Liver (tissue), 8 donors: ENCODE measurements at regions not wholly inside any gene's neighbourhood (a gene's known extent, or its start where the extent isn't known, plus 50 kb on each side); places are given as distances from the start of the nearest gene placed in this dataset.

Experiments
- DNase-seq: peaks from one replicate; pipeline ENCODE4 v3.0.0-alpha.2; 2017; ENCODE audit warnings: low spot score
- H3K27ac ChIP-seq, 2 donors: one replicate each; pipeline ENCODE4 v1.7.0; 2013; ENCODE audit warnings: inconsistent platforms in 2 of 2, low read length in 2 of 2, control low read depth in 1 of 2, low read depth in 1 of 2, mild to moderate bottlenecking in 1 of 2
- H3K27me3 ChIP-seq, 4 donors: one replicate each; pipeline versions ENCODE4 v1.6.1 to v1.7.0; 2013; ENCODE audit warnings: low read length in 3 of 4, inconsistent platforms in 1 of 4, mild to moderate bottlenecking in 1 of 4, moderate library complexity in 1 of 4; ENCODE audit not compliant: control insufficient read depth in 4 of 4, insufficient read depth in 4 of 4
- H3K36me3 ChIP-seq, 4 donors: one replicate each; pipeline versions ENCODE4 v1.6.1 to v1.7.0; 2013; ENCODE audit warnings: low read length in 3 of 4, mild to moderate bottlenecking in 3 of 4, low read depth in 1 of 4, moderate library complexity in 1 of 4; ENCODE audit not compliant: control insufficient read depth in 4 of 4, insufficient read depth in 3 of 4
- H3K4me1 ChIP-seq, 4 donors: one replicate each; pipeline versions ENCODE4 v1.6.1 to v1.7.0; 2013; ENCODE audit warnings: low read length in 3 of 4, mild to moderate bottlenecking in 3 of 4, moderate library complexity in 1 of 4; ENCODE audit not compliant: control insufficient read depth in 4 of 4, insufficient read depth in 4 of 4
- H3K4me3 ChIP-seq, 3 donors: one replicate each; pipeline versions ENCODE4 v1.6.1 to v1.7.0; 2013; ENCODE audit warnings: low read length in 3 of 3, control low read depth in 1 of 3, low read depth in 1 of 3, mild to moderate bottlenecking in 1 of 3
- H3K9ac ChIP-seq, 2 donors: one replicate each; pipeline ENCODE4 v1.7.0; 2013; ENCODE audit warnings: low read length in 2 of 2, mild to moderate bottlenecking in 2 of 2, moderate library complexity in 2 of 2, control low read depth in 1 of 2, low read depth in 1 of 2
- H3K9me3 ChIP-seq, 4 donors: one replicate each; pipeline versions ENCODE4 v1.6.1 to v1.7.0; 2013; ENCODE audit warnings: low read length in 3 of 4; ENCODE audit not compliant: control insufficient read depth in 4 of 4
- ATF3 ChIP-seq: IDR thresholded peaks from 2 replicates; pipeline ENCODE4 v1.6.1; 2016; ENCODE audit warnings: antibody characterized with exemption
- CTCF ChIP-seq: fragments of 150-350 bp; IDR thresholded peaks from 2 replicates; pipeline ENCODE4 v1.5.1; 2017; ENCODE audit warnings: improper control_type of control experiment, low read depth, low read length; ENCODE audit not compliant: missing input control
- EGR1 ChIP-seq, 2 donors: IDR thresholded peaks; 2 replicates each; pipeline ENCODE4 v1.6.1; 2016 to 2018; ENCODE audit warnings: antibody characterized with exemption in 2 of 2, low read depth in 2 of 2
- FOXA1 ChIP-seq: IDR thresholded peaks from 2 replicates; pipeline ENCODE4 v1.6.1; 2016; ENCODE audit warnings: antibody characterized with exemption
- GABPA ChIP-seq, 2 donors: IDR thresholded peaks in 1 of 2; conservative IDR thresholded peaks in 1 of 2; 2 replicates each; pipeline ENCODE4 v1.6.1; 2016; ENCODE audit warnings: antibody characterized with exemption in 2 of 2, mild to moderate bottlenecking in 1 of 2, moderate library complexity in 1 of 2
- HNF4A ChIP-seq, 2 donors: conservative IDR thresholded peaks; 2 replicates each; pipeline ENCODE4 v1.6.1; 2016; ENCODE audit warnings: antibody characterized with exemption in 2 of 2, mild to moderate bottlenecking in 2 of 2
- HNF4G ChIP-seq: IDR thresholded peaks from 2 replicates; pipeline ENCODE4 v1.6.1; 2016; ENCODE audit warnings: antibody characterized with exemption
- JUND ChIP-seq, 2 donors: IDR thresholded peaks; 2 replicates each; pipeline ENCODE4 v1.6.1; 2016; ENCODE audit warnings: antibody characterized with exemption in 2 of 2
- MAX ChIP-seq: IDR thresholded peaks from 2 replicates; pipeline ENCODE4 v1.6.1; 2016; ENCODE audit warnings: antibody characterized with exemption
- RAD21 ChIP-seq, 2 donors: IDR thresholded peaks; 2 replicates each; pipeline ENCODE4 v1.6.1; 2016; ENCODE audit warnings: antibody characterized with exemption in 2 of 2, mild to moderate bottlenecking in 2 of 2
- RXRA ChIP-seq, 2 donors: IDR thresholded peaks; 2 replicates each; pipeline ENCODE4 v1.6.1; 2017 to 2018; ENCODE audit warnings: antibody characterized with exemption in 2 of 2, mild to moderate bottlenecking in 1 of 2
- SP1 ChIP-seq: IDR thresholded peaks from 2 replicates; pipeline ENCODE4 v1.6.1; 2018; ENCODE audit warnings: antibody characterized with exemption, mild to moderate bottlenecking
- TAF1 ChIP-seq: conservative IDR thresholded peaks from 2 replicates; pipeline ENCODE4 v1.6.1; 2016; ENCODE audit warnings: antibody characterized with exemption, mild to moderate bottlenecking
- YY1 ChIP-seq: IDR thresholded peaks from 2 replicates; pipeline ENCODE4 v1.6.1; 2016; ENCODE audit warnings: antibody characterized with exemption, mild to moderate bottlenecking
- WGBS: extraction: QIAGEN DNeasy Blood & Tissue Kit; methylation state at CpG from one replicate; pipeline ENCODE4 v1.1.7; 2013; 5-methylcytosine and 5-hydroxymethylcytosine counted together
- TF ChIP-seq, protein P1 (sequence below): IDR thresholded peaks from 2 replicates; pipeline ENCODE4 v1.6.1; 2016; ENCODE audit warnings: antibody characterized with exemption, mild to moderate bottlenecking
- TF ChIP-seq, protein P2 (sequence below): IDR thresholded peaks from 2 replicates; pipeline ENCODE4 v1.6.1; 2016; ENCODE audit warnings: antibody characterized with exemption
- donor health status: healthy.
- donor health status: healthy.
- donor health status: healthy.
- donor health status: healthy.
- donor health status: healthy.

DNA sequence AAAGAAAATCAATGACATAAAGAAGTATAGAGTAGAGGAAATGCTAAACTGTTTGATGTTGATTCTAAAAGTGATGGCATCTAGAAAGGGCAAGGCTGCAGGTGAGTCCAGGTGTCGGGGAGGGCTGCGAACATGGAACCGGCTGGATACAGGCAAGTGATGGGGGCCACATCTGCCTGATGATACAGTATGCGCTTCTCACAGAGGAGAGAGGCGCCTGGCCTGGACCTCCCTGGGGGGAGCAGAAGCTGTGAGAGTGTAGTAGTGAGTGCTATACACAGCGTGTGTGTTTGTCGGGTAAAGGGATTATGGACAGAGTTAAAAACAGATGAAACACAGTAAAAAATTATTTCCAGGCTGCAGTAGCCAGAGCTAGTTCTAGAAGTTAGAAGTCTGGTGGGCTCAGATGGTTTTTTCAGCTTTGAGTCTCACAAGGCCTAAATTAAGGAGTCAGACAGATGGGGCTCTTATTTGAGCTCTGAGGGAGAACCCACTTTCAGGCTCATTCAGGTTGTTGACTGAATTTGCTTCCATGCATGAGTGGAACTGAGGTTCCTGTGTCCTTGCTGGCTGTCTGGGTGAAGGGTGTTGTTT is 195.8 kb upstream of the ARG1 start:
- Histone ChIP-seq H3K9ac (no peak overlapping the region), H3K36me3 (no peaks in the 10 kb centered on the region), H3K4me3 (no peak overlapping the region), H3K27me3 (no peaks in the 10 kb centered on the region), H3K9me3 (no peaks in the 10 kb centered on the region), H3K27ac (no peak overlapping the region), H3K4me1 (no peaks in the 10 kb centered on the region)
- 96% methylated on average over 7 of the region's 7 CpGs for WGBS
- TF ChIP-seq GABPA (IDR thresholded peaks at IDR 0.05 in 1 of 2, conservative IDR thresholded peaks at IDR 0.05 in 1 of 2) = no peak
- TF ChIP-seq FOXA1 = no peak
- TF ChIP-seq, protein P1, sequence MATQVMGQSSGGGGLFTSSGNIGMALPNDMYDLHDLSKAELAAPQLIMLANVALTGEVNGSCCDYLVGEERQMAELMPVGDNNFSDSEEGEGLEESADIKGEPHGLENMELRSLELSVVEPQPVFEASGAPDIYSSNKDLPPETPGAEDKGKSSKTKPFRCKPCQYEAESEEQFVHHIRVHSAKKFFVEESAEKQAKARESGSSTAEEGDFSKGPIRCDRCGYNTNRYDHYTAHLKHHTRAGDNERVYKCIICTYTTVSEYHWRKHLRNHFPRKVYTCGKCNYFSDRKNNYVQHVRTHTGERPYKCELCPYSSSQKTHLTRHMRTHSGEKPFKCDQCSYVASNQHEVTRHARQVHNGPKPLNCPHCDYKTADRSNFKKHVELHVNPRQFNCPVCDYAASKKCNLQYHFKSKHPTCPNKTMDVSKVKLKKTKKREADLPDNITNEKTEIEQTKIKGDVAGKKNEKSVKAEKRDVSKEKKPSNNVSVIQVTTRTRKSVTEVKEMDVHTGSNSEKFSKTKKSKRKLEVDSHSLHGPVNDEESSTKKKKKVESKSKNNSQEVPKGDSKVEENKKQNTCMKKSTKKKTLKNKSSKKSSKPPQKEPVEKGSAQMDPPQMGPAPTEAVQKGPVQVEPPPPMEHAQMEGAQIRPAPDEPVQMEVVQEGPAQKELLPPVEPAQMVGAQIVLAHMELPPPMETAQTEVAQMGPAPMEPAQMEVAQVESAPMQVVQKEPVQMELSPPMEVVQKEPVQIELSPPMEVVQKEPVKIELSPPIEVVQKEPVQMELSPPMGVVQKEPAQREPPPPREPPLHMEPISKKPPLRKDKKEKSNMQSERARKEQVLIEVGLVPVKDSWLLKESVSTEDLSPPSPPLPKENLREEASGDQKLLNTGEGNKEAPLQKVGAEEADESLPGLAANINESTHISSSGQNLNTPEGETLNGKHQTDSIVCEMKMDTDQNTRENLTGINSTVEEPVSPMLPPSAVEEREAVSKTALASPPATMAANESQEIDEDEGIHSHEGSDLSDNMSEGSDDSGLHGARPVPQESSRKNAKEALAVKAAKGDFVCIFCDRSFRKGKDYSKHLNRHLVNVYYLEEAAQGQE = no peak
- TF ChIP-seq ATF3 = no peak
- no peak for TF ChIP-seq YY1
- no peak for TF ChIP-seq MAX
- TF ChIP-seq EGR1 (IDR thresholded peaks at IDR 0.05; ENCODE audit: low read depth in 2 of 2) = no peak
- no peak for TF ChIP-seq TAF1
- TF ChIP-seq SP1 = no peak
- TF ChIP-seq, protein P2, sequence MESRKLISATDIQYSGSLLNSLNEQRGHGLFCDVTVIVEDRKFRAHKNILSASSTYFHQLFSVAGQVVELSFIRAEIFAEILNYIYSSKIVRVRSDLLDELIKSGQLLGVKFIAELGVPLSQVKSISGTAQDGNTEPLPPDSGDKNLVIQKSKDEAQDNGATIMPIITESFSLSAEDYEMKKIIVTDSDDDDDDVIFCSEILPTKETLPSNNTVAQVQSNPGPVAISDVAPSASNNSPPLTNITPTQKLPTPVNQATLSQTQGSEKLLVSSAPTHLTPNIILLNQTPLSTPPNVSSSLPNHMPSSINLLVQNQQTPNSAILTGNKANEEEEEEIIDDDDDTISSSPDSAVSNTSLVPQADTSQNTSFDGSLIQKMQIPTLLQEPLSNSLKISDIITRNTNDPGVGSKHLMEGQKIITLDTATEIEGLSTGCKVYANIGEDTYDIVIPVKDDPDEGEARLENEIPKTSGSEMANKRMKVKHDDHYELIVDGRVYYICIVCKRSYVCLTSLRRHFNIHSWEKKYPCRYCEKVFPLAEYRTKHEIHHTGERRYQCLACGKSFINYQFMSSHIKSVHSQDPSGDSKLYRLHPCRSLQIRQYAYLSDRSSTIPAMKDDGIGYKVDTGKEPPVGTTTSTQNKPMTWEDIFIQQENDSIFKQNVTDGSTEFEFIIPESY = no peak
- no peak for TF ChIP-seq RXRA (IDR thresholded peaks at IDR 0.05)
- TF ChIP-seq HNF4G = no peak
- no peak for DNase-seq

DNA sequence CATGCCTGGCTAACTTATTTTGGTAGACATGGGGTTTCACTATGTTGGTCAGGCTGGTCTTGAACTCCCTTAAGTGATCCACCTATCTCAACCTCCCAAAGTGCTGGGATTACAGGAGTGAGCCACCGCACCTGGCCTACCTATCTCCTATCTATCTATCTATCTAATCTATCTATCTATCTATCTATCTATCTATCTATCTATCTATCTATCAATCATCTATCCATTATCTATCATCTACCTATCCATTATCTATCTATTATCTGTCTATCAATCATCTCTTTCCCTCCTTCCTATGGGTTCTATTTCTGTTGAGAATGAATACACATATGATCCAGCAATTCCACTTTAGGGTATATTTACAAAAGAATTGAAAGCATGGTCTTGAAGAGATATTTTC is 194.2 kb upstream of the ARG1 start:
- 98% methylated on average over 1 of the region's 1 CpG for WGBS
- DNase-seq = no peak
- Histone ChIP-seq H3K4me3 (no peak overlapping the region), H3K4me1 (no peaks in the 10 kb centered on the region), H3K27ac (no peak overlapping the region), H3K9ac (no peak overlapping the region), H3K9me3 (no peaks in the 10 kb centered on the region), H3K27me3 (no peaks in the 10 kb centered on the region), H3K36me3 (no peaks in the 10 kb centered on the region)
- TF ChIP-seq RAD21 (IDR thresholded peaks at IDR 0.05) (no peak), EGR1 (IDR thresholded peaks at IDR 0.05; ENCODE audit: low read depth in 2 of 2) (no peak), TAF1 (no peak), HNF4A (conservative IDR thresholded peaks at IDR 0.05) (no peak), HNF4G (no peak), FOXA1 (no peak), RXRA (IDR thresholded peaks at IDR 0.05) (no peak), CTCF (no peak), JUND (IDR thresholded peaks at IDR 0.05) (no peak), MAX (no peak)
- TF ChIP-seq, protein P1 = no peak
